ENCODE measurements at regions not wholly inside any gene's neighbourhood (a gene's known extent, or its start where the extent isn't known, plus 50 kb on each side); places are given as distances from the start of the nearest gene placed in this dataset.
"Not testable (repeated sequence)": the region's sequence is repeated elsewhere in the genome, so short reads cannot be mapped to it uniquely, and the experiment has no call there.

DNA sequence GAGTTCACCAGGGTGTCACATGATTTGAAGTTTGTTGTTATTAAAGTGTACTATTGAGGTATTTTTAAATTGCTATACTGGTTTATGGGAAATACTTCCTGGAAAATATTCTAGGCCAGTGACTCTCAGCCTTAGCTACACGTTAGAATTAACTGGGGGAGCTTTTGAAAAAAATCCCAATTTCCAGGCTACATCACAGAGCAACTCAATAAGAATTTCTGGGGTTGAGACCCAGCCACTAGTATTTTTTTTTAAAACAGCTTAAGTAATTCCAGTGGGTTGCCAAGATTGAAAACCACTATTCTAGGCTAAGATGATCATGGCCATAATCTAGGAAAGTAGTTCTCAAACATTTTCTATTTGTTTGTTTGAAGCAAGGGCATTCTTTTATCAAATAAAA is 142.9 kb upstream of the GRIA1 start:
- DNase-seq (ENCODE audit: low read depth in 2 of 3, low spot score in 2 of 3) = no peak

DNA sequence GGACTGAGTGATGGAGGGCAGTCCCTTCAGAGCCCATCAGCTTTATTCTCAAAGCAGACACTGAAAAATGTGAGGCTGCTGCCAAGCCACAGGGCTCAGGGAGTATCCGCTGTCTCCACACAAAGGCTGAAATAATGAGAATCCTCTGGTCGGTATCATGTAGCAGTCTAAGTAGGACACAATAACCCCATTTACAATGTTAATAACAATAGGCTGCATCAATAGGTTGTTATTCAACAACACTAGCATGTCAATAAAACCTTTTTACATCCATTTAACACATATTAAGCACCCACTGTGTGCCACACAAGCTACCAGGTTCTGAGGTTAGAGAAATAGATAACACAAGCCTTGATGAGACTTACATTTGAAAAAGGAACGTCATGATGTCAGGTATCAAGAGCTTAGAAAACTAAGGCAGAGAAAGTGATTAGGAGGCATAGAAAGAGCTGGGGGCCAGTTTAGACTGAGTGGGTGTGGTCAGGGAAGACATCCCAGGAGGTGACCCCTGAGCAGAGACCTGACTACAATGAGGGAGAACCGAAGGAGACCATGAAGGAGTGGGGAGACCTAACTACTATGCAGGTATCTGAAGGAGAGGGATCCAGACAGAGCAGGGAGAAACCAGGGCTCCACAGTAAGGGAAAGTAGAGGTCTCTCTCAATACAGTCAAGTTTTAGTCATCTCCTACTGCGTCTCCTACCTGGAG is 140.1 kb upstream of the GRIA1 start:
- no peak for DNase-seq (ENCODE audit: low read depth in 2 of 3, low spot score in 2 of 3)

DNA sequence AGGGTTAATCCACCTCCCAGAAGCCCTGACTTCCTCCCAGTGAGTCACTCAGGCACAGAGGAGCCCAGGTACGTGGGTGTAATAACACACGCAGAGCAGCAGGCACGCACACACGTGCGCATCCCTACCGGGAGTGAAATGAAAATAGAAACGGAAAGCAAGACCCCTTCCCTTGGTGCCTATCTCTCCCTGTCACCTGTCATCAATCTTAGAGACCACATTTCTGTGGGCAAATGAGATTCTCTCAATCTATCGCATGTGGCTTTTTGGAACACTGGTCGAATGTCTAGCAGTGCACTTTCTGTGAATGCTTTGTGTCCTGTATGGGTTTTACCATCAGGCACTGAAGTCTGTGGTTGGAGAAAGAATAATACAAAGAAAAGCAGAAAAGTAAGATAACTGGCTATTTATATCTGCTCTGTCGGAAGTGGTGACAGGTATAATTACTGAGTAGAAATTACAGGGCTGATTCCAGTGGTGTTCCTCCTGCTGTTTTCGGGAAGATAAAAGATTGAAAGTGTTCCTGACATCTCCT is 137.7 kb upstream of the GRIA1 start:
- peak in 2 of 3 donors; percentile 36 to 40 for DNase-seq (ENCODE audit: low read depth in 2 of 3, low spot score in 2 of 3)

GRCh38 chr5:153357493-153358112 is 132.9 kb upstream of the GRIA1 start:
- DNase-seq (ENCODE audit: low read depth in 2 of 3, low spot score in 2 of 3) = no peak

DNA sequence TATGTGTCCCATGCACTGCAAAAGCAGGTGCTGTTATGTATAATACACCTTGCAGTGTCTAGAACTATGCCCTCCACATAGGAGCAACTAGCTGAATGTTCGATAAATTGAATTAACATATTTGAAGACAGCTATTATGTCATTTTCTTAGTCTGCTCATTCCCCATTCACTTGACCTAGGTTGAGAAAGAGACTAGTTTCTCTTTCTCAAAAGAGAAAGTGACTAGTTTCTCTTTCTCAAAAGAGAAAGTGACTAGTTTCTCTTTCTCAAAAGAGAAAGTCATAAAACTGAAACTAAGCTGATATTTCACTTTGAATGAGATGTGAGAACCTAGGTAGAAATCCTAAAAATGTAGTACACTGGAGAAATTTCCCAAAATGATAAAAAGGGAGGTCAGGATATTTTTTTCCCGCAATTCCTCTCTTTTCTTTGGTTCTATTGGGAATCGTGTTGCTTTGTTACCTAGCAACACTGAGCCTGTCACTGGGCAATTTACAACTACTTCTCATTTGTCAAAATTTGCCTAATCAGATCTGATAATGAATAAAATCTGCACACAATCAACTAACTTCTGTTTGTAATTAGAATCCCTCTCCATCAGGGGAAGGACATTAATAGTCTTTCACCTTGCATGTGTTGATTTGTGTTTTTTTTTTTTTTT is 132.0 kb upstream of the GRIA1 start:
- DNase-seq (ENCODE audit: low read depth in 2 of 3, low spot score in 2 of 3) = no peak

GRCh38 chr5:153360860-153361259 is 129.6 kb upstream of the GRIA1 start:
- DNase-seq (ENCODE audit: low read depth in 2 of 3, low spot score in 2 of 3) = no peak

DNA sequence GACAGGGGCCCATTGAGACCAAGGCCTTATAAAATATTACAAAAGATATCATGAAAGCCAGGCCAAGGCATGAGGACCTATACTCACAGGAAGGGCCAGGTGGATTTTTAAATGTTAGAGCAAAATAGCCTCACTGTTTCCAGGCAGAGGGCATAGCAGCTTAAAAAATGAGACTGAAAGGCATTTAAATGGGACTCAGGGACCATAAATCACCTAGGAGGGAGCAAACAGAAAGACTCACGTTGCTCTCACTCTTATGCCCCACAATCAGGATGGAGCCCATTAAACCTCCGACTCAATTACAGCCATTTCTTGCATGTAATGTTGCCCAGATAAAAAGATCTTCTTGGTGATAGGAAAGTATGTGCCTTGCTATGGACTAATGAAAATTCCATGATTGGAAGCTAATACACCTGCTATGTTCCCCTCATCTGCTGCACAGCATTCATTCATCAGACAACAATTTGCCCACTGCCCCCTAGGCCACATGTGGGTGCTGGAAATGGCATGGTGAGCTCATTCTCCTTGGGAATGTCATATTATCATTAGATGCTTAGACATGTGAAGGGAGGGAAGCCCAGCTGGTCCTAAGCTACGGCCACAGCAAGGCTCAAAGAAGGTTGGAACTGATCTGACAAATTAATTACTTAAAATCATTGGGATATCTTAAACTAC is 128.6 kb upstream of the GRIA1 start:
- no peak for DNase-seq (ENCODE audit: low read depth in 2 of 3, low spot score in 2 of 3)

GRCh38 chr5:153365547-153365946 is 124.9 kb upstream of the GRIA1 start:
- DNase-seq (ENCODE audit: low read depth in 2 of 3, low spot score in 2 of 3) = no peak

DNA sequence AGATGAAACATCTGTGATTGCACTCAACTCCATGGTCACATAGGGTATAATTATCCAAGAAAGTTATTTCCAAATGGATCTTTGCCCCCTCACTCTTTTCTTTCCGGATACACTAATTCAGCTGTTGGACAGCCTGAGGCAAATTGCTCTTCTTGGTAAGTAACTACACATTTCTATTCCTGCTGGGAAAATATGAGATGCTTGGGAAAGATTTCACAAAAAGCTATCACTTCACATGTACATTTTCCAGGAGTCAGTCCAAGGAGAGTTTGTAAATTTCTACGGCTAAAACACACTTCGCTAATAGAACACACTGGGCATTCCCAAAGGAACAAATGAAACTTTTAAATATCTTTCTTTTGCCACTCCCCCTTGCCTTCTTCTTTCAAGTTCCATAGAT is 123.0 kb upstream of the GRIA1 start:
- DNase-seq (ENCODE audit: low read depth in 2 of 3, low spot score in 2 of 3) = no peak

DNA sequence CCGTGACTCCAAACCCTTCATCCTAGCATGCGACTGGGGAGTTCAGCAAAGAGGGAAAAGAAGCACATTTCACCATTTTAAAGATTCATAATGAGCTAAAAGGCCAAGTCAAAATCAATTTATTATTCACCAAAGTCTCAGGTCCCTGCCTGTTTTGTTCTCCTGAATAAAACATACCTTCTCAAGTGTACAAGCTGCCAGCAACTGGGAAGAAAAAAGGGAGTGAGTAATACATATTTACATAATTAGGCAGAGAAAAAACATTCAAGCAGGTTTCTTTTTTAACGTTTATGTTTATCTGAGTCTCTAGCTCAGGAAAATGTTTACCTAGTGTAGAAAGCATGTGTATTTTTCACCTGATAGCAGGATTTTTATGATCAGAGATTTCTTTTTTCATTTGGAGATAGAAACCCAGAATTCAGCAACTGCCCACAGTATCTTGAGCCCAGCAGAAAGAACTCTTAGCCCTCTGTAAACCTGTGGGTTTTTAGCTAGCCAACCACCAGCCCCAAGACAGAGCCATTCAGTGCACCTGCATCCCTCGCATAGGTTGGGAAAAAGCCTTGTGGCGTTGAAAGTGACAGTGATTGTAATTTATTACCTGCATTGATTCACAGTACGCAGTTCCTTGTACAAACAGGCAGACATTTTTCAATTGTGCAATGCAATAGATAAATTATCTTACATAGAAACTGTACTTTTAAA is 117.9 kb upstream of the GRIA1 start:
- no peak for DNase-seq (ENCODE audit: low read depth in 2 of 3, low spot score in 2 of 3)

GRCh38 chr5:153373130-153373498 is 117.4 kb upstream of the GRIA1 start:
- DNase-seq (ENCODE audit: low read depth in 2 of 3, low spot score in 2 of 3) = no peak

DNA sequence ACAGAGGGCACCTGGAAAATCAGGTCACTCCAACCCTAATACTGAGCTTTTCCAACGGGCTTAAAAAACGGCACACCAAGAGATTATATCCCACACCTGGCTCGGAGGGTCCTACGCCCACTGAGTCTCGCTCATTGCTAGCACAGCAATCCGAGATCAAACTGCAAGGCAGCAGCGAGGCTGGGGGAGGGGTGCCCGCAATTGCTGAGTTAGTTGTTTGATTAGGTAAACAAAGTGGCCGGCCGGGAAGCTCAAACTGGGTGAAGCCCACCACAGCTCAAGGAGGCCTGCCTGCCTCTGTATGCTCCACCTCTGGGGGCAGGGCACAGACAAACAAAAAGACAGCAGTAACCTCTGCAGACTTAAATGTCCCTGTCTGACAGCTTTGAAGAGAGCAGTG is 108.8 kb upstream of the GRIA1 start:
- DNase-seq (ENCODE audit: low read depth in 2 of 3, low spot score in 2 of 3) = not testable (repeated sequence)

- no peak for DNase-seq (ENCODE audit: low read depth in 2 of 3, low spot score in 2 of 3)
Observed at GRCh38 chr5:153390569-153390968, 99.9 kb upstream of the GRIA1 start.

GRCh38 chr5:153399595-153399994 is 90.9 kb upstream of the GRIA1 start:
- no peak for DNase-seq (ENCODE audit: low read depth in 2 of 3, low spot score in 2 of 3)

- DNase-seq (ENCODE audit: low read depth in 2 of 3, low spot score in 2 of 3) = no peak
Observed at GRCh38 chr5:153400931-153401330, 89.5 kb upstream of the GRIA1 start.

DNA sequence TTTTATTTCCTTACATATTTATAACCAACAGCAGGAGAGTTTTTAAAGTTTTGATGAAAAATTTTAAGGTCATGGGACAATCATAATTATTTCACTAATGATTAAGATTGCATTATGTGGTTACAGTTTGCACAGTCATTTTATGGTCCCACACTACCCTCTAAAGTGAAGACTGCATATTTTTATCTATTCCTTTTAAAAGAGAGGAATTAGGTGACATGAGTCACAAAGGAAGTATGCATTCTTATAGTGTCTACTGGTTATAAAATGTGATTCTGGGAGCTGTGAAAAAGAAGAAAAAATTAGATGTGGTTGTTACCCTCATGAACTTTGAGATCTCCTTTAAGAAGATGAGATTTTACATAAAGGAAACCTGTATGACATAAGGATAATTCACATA is 87.9 kb upstream of the GRIA1 start:
- no peak for DNase-seq (ENCODE audit: low read depth in 2 of 3, low spot score in 2 of 3)

GRCh38 chr5:153403470-153403869 is 87.0 kb upstream of the GRIA1 start:
- DNase-seq (ENCODE audit: low read depth in 2 of 3, low spot score in 2 of 3) = no peak

DNA sequence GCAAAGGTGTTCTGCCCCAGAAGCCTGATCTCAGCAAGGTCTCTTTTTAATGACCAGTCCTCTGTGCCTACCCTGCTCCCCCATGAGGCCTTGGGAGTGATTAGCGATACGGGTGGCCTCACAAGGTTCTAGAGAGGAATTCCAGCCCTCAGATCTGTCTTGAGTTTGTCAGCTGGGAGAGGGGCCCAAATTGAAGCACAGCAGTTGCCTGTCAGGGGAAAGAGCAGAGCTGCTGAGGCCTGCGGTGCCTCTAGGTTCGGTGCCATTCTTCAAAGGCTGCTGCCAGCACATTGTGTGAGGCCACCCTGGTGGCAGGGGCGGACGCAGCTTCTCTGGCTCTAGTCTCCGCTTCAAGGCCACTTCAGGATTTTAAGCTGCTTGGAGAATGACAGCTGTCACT is 85.7 kb upstream of the GRIA1 start:
- DNase-seq (ENCODE audit: low read depth in 2 of 3, low spot score in 2 of 3) = no peak

GRCh38 chr5:153421676-153422075 is 68.8 kb upstream of the GRIA1 start:
- no peak for DNase-seq (ENCODE audit: low read depth in 2 of 3, low spot score in 2 of 3)

GRCh38 chr5:153425914-153426313 is 64.6 kb upstream of the GRIA1 start:
- DNase-seq (ENCODE audit: low read depth in 2 of 3, low spot score in 2 of 3) = no peak
